Prostate gland (tissue), 2 donors: ENCODE measurements at regions not wholly inside any gene's neighbourhood (a gene's known extent, or its start where the extent isn't known, plus 50 kb on each side); places are given as distances from the start of the nearest gene placed in this dataset.

Experiments used
- POLR2A ChIP-seq: fragments of 450-650 bp; IDR thresholded peaks from one replicate; pipeline ENCODE4 v1.6.1; 2016; ENCODE audit warnings: antibody characterized with exemption, mild to moderate bottlenecking
- TF ChIP-seq, protein P1 (sequence below), 4 experiments: fragments of 200-600 bp in 2 of 4; fragments of 450-650 bp in 2 of 4; sonication (generic) in 2 of 4; IDR thresholded peaks; 1 replicate in 3 of 4; 2 replicates in 1 of 4; pipeline ENCODE4 v1.5.1; 2016 to 2019; ENCODE audit warnings: antibody characterized with exemption in 4 of 4, mild to moderate bottlenecking in 2 of 4, moderate library complexity in 2 of 4

GRCh38 chr16:9603316-9603715 is 511.9 kb downstream of the HAPSTR1 start:
- TF ChIP-seq POLR2A, result no peak
- TF ChIP-seq, protein P1, sequence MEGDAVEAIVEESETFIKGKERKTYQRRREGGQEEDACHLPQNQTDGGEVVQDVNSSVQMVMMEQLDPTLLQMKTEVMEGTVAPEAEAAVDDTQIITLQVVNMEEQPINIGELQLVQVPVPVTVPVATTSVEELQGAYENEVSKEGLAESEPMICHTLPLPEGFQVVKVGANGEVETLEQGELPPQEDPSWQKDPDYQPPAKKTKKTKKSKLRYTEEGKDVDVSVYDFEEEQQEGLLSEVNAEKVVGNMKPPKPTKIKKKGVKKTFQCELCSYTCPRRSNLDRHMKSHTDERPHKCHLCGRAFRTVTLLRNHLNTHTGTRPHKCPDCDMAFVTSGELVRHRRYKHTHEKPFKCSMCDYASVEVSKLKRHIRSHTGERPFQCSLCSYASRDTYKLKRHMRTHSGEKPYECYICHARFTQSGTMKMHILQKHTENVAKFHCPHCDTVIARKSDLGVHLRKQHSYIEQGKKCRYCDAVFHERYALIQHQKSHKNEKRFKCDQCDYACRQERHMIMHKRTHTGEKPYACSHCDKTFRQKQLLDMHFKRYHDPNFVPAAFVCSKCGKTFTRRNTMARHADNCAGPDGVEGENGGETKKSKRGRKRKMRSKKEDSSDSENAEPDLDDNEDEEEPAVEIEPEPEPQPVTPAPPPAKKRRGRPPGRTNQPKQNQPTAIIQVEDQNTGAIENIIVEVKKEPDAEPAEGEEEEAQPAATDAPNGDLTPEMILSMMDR (IDR thresholded peaks at IDR 0.05), result no peak
